ENCODE measurements at regions not wholly inside any gene's neighbourhood (a gene's known extent, or its start where the extent isn't known, plus 50 kb on each side); places are given as distances from the start of the nearest gene placed in this dataset.

- Histone ChIP-seq H3K9ac (ENCODE audit: insufficient read length, low read depth) (no peak overlapping the region), H3K4me1 (ENCODE audit: insufficient read depth, insufficient read length) (no peaks in the 10 kb centered on the region), H3K27me3 (ENCODE audit: insufficient read depth, insufficient read length) (no peaks in the 10 kb centered on the region), H3K36me3 (ENCODE audit: insufficient read depth, insufficient read length, low read length) (no peaks in the 10 kb centered on the region), H3K9me3 (ENCODE audit: insufficient read depth, low read length) (no peaks in the 10 kb centered on the region), H3K4me3 (ENCODE audit: insufficient read length, low read depth) (no peak overlapping the region)
- no peak for TF ChIP-seq ZNF274 (IDR thresholded peaks at IDR 0.05; ENCODE audit: low read depth, low read length)
- no peak for DNase-seq (ENCODE audit: low read depth, low spot score)
Measured at GRCh38 chr13:80126389-80127068, 214.4 kb downstream of the SPRY2 start.

DNA sequence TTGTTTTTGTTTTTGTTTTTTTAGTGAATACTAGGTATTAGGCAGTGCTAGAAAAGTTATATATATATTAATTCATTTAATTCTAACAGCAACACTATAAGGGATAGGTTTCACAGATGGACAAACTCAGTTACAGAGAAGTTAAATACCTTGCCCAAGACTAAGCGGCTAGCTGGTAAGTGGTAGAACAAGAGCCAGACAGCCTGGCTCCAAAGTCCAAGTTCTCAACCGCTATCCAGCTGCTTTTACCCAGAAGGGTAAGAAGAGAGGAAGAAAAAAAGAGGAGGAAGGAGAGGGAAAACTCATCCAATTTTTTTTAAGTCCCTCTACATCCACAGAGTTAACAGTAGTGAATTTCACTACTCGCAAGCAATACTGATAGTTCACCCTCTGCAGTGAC is 217.0 kb downstream of the SPRY2 start:
- DNase-seq (ENCODE audit: low read depth, low spot score) = no peak

DNA sequence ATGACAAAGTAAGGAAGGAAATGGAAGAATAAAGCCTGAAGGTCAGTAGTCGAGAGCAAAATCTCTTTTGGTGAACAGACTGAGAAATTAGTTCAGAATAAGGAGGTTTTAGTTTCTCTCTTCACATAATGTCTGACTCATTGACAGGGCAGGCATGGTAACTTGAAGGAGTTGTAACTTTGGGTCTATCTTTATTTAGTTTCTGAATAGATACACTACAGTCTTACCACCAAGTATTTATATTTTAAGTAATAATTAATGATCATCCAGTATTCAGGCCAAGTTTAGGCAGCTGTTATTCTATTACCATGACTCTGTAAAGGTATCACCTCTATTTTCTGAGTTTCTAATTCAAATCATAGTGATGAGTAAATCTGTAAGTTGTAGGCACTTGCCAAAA is 219.9 kb downstream of the SPRY2 start:
- H3K27me3 ChIP-seq (ENCODE audit: insufficient read depth, insufficient read length) = no peaks in the 10 kb centered on the region
- H3K4me3 ChIP-seq (ENCODE audit: insufficient read length, low read depth) = no peak overlapping the region
- no peaks in the 10 kb centered on the region for H3K4me1 ChIP-seq (ENCODE audit: insufficient read depth, insufficient read length)
- no peaks in the 10 kb centered on the region for H3K36me3 ChIP-seq (ENCODE audit: insufficient read depth, insufficient read length, low read length)
- no peak overlapping the region for H3K9ac ChIP-seq (ENCODE audit: insufficient read length, low read depth)
- DNase-seq (ENCODE audit: low read depth, low spot score) = no peak
- TF ChIP-seq YY1 (IDR thresholded peaks at IDR 0.05; ENCODE audit: insufficient read depth, insufficient read length) = no peak
- TF ChIP-seq SUZ12 (IDR thresholded peaks at IDR 0.05; ENCODE audit: extremely low read depth, insufficient read depth, insufficient read length) = no peak
- TF ChIP-seq ZNF274 (IDR thresholded peaks at IDR 0.05; ENCODE audit: low read depth, low read length) = no peak
- H3K9me3 ChIP-seq (ENCODE audit: insufficient read depth, low read length) = no peaks in the 10 kb centered on the region

More for the DNA sequence above, 217.0 kb downstream of the SPRY2 start:
- no peaks in the 10 kb centered on the region for H3K4me1 ChIP-seq (ENCODE audit: insufficient read depth, insufficient read length)
- no peaks in the 10 kb centered on the region for H3K9me3 ChIP-seq (ENCODE audit: insufficient read depth, low read length)
- H3K4me3 ChIP-seq (ENCODE audit: insufficient read length, low read depth) = no peak overlapping the region
- no peaks in the 10 kb centered on the region for H3K27me3 ChIP-seq (ENCODE audit: insufficient read depth, insufficient read length)
- no peak for TF ChIP-seq SUZ12 (IDR thresholded peaks at IDR 0.05; ENCODE audit: extremely low read depth, insufficient read depth, insufficient read length)
- TF ChIP-seq YY1 (IDR thresholded peaks at IDR 0.05; ENCODE audit: insufficient read depth, insufficient read length) = no peak
- TF ChIP-seq ZNF274 (IDR thresholded peaks at IDR 0.05; ENCODE audit: low read depth, low read length) = no peak
- H3K36me3 ChIP-seq (ENCODE audit: insufficient read depth, insufficient read length, low read length) = no peaks in the 10 kb centered on the region
- no peak overlapping the region for H3K9ac ChIP-seq (ENCODE audit: insufficient read length, low read depth)

DNA sequence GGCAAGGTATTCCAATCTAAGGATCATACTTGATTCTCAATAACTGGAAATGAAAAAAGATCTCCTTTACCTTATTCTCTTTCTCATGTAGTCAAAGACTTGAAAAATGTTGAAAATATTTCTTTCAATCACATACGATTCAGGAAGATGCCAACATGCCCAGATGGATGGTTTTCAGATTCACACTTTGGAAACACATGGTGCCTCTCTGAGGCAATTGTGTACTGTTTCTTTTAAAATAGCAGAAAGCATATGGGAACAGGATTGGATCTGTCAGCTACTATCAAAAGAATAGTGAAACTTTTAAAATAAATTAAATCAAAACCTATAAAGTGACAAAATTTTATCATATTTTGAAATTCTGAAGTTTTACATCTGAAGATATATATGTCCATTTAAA is 222.4 kb downstream of the SPRY2 start:
- TF ChIP-seq SUZ12 (IDR thresholded peaks at IDR 0.05; ENCODE audit: extremely low read depth, insufficient read depth, insufficient read length) (no peak), ZNF274 (IDR thresholded peaks at IDR 0.05; ENCODE audit: low read depth, low read length) (no peak), YY1 (IDR thresholded peaks at IDR 0.05; ENCODE audit: insufficient read depth, insufficient read length) (no peak)
- no peak for DNase-seq (ENCODE audit: low read depth, low spot score)
- Histone ChIP-seq H3K9me3 (ENCODE audit: insufficient read depth, low read length) (no peaks in the 10 kb centered on the region), H3K27me3 (ENCODE audit: insufficient read depth, insufficient read length) (no peaks in the 10 kb centered on the region), H3K4me3 (ENCODE audit: insufficient read length, low read depth) (no peak overlapping the region), H3K9ac (ENCODE audit: insufficient read length, low read depth) (no peak overlapping the region), H3K4me1 (ENCODE audit: insufficient read depth, insufficient read length) (no peaks in the 10 kb centered on the region), H3K36me3 (ENCODE audit: insufficient read depth, insufficient read length, low read length) (no peaks in the 10 kb centered on the region)

GRCh38 chr13:80118099-80118498 is 222.8 kb downstream of the SPRY2 start:
- no peak for TF ChIP-seq ZNF274 (IDR thresholded peaks at IDR 0.05; ENCODE audit: low read depth, low read length)
- no peak for TF ChIP-seq SUZ12 (IDR thresholded peaks at IDR 0.05; ENCODE audit: extremely low read depth, insufficient read depth, insufficient read length)
- TF ChIP-seq YY1 (IDR thresholded peaks at IDR 0.05; ENCODE audit: insufficient read depth, insufficient read length) = no peak
- H3K9me3 ChIP-seq (ENCODE audit: insufficient read depth, low read length) = no peaks in the 10 kb centered on the region
- no peak overlapping the region for H3K4me3 ChIP-seq (ENCODE audit: insufficient read length, low read depth)
- no peak overlapping the region for H3K9ac ChIP-seq (ENCODE audit: insufficient read length, low read depth)
- no peaks in the 10 kb centered on the region for H3K27me3 ChIP-seq (ENCODE audit: insufficient read depth, insufficient read length)
- no peaks in the 10 kb centered on the region for H3K36me3 ChIP-seq (ENCODE audit: insufficient read depth, insufficient read length, low read length)
- no peak for DNase-seq (ENCODE audit: low read depth, low spot score)
- no peaks in the 10 kb centered on the region for H3K4me1 ChIP-seq (ENCODE audit: insufficient read depth, insufficient read length)

DNA sequence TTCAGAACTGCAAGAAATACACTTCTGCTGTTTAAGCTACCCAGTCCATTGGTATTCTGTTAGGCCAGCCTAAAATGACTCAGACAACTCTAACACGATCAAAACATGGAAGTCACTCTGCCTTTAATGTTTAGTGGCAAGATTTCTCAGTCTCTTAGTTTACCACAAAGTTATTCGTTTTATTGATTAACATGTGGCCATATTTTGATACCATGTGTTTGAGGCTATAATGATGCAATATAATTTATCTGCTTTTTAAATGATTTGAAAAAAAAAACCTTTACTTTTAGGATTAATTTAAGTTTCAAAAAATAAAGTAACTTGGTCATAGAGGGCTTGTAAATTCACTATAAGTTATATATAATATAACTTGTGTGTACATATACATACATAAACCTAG is 223.4 kb downstream of the SPRY2 start:
- no peaks in the 10 kb centered on the region for H3K27me3 ChIP-seq (ENCODE audit: insufficient read depth, insufficient read length)
- DNase-seq (ENCODE audit: low read depth, low spot score) = no peak
- H3K4me3 ChIP-seq (ENCODE audit: insufficient read length, low read depth) = no peak overlapping the region
- TF ChIP-seq ZNF274 (IDR thresholded peaks at IDR 0.05; ENCODE audit: low read depth, low read length) = no peak
- no peak for TF ChIP-seq YY1 (IDR thresholded peaks at IDR 0.05; ENCODE audit: insufficient read depth, insufficient read length)
- no peak for TF ChIP-seq SUZ12 (IDR thresholded peaks at IDR 0.05; ENCODE audit: extremely low read depth, insufficient read depth, insufficient read length)
- H3K9me3 ChIP-seq (ENCODE audit: insufficient read depth, low read length) = no peaks in the 10 kb centered on the region
- H3K9ac ChIP-seq (ENCODE audit: insufficient read length, low read depth) = no peak overlapping the region
- no peaks in the 10 kb centered on the region for H3K4me1 ChIP-seq (ENCODE audit: insufficient read depth, insufficient read length)
- no peaks in the 10 kb centered on the region for H3K36me3 ChIP-seq (ENCODE audit: insufficient read depth, insufficient read length, low read length)

DNA sequence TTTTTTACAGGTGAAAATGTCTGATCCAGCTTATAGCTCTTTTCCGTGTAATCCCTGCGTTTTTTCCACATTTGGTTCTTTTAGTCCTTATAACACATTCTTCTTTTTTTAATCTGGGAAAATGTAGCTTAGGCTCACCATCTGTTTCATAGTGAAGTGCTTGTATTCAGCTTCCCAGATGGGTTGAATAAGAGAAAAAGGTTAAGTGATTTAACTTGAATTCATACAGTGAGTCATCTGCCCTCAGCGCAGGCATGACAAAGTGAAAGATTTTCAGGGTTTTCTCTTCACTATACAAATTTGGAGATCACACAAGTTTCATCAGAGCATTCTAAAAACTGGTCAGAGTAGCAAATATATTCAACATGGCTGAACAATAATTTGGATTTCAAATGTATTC is 224.8 kb downstream of the SPRY2 start:
- Histone ChIP-seq H3K36me3 (ENCODE audit: insufficient read depth, insufficient read length, low read length) (no peaks in the 10 kb centered on the region), H3K27me3 (ENCODE audit: insufficient read depth, insufficient read length) (no peaks in the 10 kb centered on the region), H3K9ac (ENCODE audit: insufficient read length, low read depth) (no peak overlapping the region), H3K4me3 (ENCODE audit: insufficient read length, low read depth) (no peak overlapping the region), H3K9me3 (ENCODE audit: insufficient read depth, low read length) (no peaks in the 10 kb centered on the region), H3K4me1 (ENCODE audit: insufficient read depth, insufficient read length) (no peaks in the 10 kb centered on the region)
- DNase-seq (ENCODE audit: low read depth, low spot score) = no peak
- TF ChIP-seq YY1 (IDR thresholded peaks at IDR 0.05; ENCODE audit: insufficient read depth, insufficient read length) = no peak
- no peak for TF ChIP-seq SUZ12 (IDR thresholded peaks at IDR 0.05; ENCODE audit: extremely low read depth, insufficient read depth, insufficient read length)
- no peak for TF ChIP-seq ZNF274 (IDR thresholded peaks at IDR 0.05; ENCODE audit: low read depth, low read length)
